K562 (cell line): ENCODE measurements at regions not wholly inside any gene's neighbourhood (a gene's known extent, or its start where the extent isn't known, plus 50 kb on each side); places are given as distances from the start of the nearest gene placed in this dataset.

Experiments
- BHLHE40 ChIP-seq: IDR thresholded peaks from 2 replicates; pipeline ENCODE4 v1.6.1; 2011; ENCODE audit warnings: low read length, improper control_type of control experiment
- CCAR2 ChIP-seq: fragments of 200-400 bp; formaldehyde crosslinking; IDR thresholded peaks from 2 replicates; pipeline ENCODE4 v1.6.1; 2017; ENCODE audit warnings: mild to moderate bottlenecking, low read depth, low read length
- CREB1 ChIP-seq, 2 experiments: sonication (generic) in 1 of 2; formaldehyde crosslinking in 1 of 2; IDR thresholded peaks; 2 replicates each; pipeline versions ENCODE4 v1.6.1 to v1.8.0; 2012 to 2022; ENCODE audit warnings: inconsistent platforms in 1 of 2, mild to moderate bottlenecking in 1 of 2, missing genetic modification reagents in 1 of 2, moderate library complexity in 1 of 2
- EZH2 ChIP-seq: IDR thresholded peaks from 2 replicates; pipeline ENCODE4 v1.6.1; 2012; ENCODE audit warnings: low read depth, mild to moderate bottlenecking, inconsistent platforms, low read length, borderline replicate concordance
- NR3C1 ChIP-seq: sonication (generic); formaldehyde crosslinking; IDR thresholded peaks from 2 replicates; pipeline ENCODE4 v1.8.1; 2022; ENCODE audit warnings: missing genetic modification reagents
- POLR2AphosphoS5 ChIP-seq: IDR thresholded peaks from 2 replicates; pipeline ENCODE4 v1.6.1; 2011; ENCODE audit warnings: mild to moderate bottlenecking, low read depth, low read length, moderate library complexity; ENCODE audit not compliant: control insufficient read depth, insufficient read depth
- RCOR1 ChIP-seq, 2 experiments: IDR thresholded peaks; 2 replicates each; pipeline ENCODE4 v1.6.1; 2012; ENCODE audit warnings: low read depth in 2 of 2, low read length in 2 of 2, borderline replicate concordance in 1 of 2, improper control_type of control experiment in 1 of 2
- SIN3A ChIP-seq, 2 experiments: fragments of 150-350 bp in 1 of 2; IDR thresholded peaks; 2 replicates each; pipeline ENCODE4 v1.6.1; 2011 to 2016; ENCODE audit warnings: borderline replicate concordance in 2 of 2, low read depth in 2 of 2, low read length in 2 of 2, mild to moderate bottlenecking in 2 of 2, moderate library complexity in 2 of 2; ENCODE audit not compliant: control insufficient read depth in 1 of 2
- SMARCA5 ChIP-seq: fragments of 450-650 bp; IDR thresholded peaks from 2 replicates; pipeline ENCODE4 v1.6.1; 2016
- ZNF696 ChIP-seq: fragments of 250-450 bp; sonication (Bioruptor Pico); conservative IDR thresholded peaks from 2 replicates; pipeline ENCODE4 v1.4.0; 2020; ENCODE audit warnings: mild to moderate bottlenecking, moderate library complexity
- TF ChIP-seq, protein P1 (sequence below): fragments of 250-450 bp; sonication (Bioruptor Pico); IDR thresholded peaks from 2 replicates; pipeline ENCODE4 v1.8.0; 2022; ENCODE audit warnings: moderate library complexity, mild to moderate bottlenecking, inconsistent platforms
- TF ChIP-seq, protein P2 (sequence below): sonication (generic); formaldehyde crosslinking; IDR thresholded peaks from 2 replicates; pipeline ENCODE4 v1.8.1; 2023; ENCODE audit warnings: mild to moderate bottlenecking, missing genetic modification reagents

- TF ChIP-seq SMARCA5 = no peak
- TF ChIP-seq EZH2 = no peak
- no peak for TF ChIP-seq RCOR1 (IDR thresholded peaks at IDR 0.05; ENCODE audit: borderline replicate concordance in 1 of 2, low read depth in 2 of 2, low read length in 2 of 2)
- no peak for TF ChIP-seq SIN3A (IDR thresholded peaks at IDR 0.05; ENCODE audit: borderline replicate concordance in 2 of 2, control insufficient read depth in 1 of 2, low read depth in 2 of 2, low read length in 2 of 2)
- TF ChIP-seq BHLHE40 = no peak
- no peak for TF ChIP-seq CREB1 (IDR thresholded peaks at IDR 0.05)
- no peak for TF ChIP-seq CREB1 (CRISPR knock-in tag; IDR thresholded peaks at IDR 0.05)
- TF ChIP-seq, protein P1, sequence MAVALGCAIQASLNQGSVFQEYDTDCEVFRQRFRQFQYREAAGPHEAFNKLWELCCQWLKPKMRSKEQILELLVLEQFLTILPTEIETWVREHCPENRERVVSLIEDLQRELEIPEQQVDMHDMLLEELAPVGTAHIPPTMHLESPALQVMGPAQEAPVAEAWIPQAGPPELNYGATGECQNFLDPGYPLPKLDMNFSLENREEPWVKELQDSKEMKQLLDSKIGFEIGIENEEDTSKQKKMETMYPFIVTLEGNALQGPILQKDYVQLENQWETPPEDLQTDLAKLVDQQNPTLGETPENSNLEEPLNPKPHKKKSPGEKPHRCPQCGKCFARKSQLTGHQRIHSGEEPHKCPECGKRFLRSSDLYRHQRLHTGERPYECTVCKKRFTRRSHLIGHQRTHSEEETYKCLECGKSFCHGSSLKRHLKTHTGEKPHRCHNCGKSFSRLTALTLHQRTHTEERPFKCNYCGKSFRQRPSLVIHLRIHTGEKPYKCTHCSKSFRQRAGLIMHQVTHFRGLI = no peak
- no peak for TF ChIP-seq CCAR2
- no peak for TF ChIP-seq NR3C1 (CRISPR knock-in tag)
- no peak for TF ChIP-seq ZNF696 (CRISPR knock-in tag)
- no peak for TF ChIP-seq POLR2AphosphoS5
- TF ChIP-seq, protein P2, sequence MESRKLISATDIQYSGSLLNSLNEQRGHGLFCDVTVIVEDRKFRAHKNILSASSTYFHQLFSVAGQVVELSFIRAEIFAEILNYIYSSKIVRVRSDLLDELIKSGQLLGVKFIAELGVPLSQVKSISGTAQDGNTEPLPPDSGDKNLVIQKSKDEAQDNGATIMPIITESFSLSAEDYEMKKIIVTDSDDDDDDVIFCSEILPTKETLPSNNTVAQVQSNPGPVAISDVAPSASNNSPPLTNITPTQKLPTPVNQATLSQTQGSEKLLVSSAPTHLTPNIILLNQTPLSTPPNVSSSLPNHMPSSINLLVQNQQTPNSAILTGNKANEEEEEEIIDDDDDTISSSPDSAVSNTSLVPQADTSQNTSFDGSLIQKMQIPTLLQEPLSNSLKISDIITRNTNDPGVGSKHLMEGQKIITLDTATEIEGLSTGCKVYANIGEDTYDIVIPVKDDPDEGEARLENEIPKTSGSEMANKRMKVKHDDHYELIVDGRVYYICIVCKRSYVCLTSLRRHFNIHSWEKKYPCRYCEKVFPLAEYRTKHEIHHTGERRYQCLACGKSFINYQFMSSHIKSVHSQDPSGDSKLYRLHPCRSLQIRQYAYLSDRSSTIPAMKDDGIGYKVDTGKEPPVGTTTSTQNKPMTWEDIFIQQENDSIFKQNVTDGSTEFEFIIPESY (CRISPR knock-in tag) = no peak
Measured at GRCh38 chr9:3650994-3651622, 125.3 kb upstream of the RFX3 start.
